ENCODE measurements at regions not wholly inside any gene's neighbourhood (a gene's known extent, or its start where the extent isn't known, plus 50 kb on each side); places are given as distances from the start of the nearest gene placed in this dataset.

DNA sequence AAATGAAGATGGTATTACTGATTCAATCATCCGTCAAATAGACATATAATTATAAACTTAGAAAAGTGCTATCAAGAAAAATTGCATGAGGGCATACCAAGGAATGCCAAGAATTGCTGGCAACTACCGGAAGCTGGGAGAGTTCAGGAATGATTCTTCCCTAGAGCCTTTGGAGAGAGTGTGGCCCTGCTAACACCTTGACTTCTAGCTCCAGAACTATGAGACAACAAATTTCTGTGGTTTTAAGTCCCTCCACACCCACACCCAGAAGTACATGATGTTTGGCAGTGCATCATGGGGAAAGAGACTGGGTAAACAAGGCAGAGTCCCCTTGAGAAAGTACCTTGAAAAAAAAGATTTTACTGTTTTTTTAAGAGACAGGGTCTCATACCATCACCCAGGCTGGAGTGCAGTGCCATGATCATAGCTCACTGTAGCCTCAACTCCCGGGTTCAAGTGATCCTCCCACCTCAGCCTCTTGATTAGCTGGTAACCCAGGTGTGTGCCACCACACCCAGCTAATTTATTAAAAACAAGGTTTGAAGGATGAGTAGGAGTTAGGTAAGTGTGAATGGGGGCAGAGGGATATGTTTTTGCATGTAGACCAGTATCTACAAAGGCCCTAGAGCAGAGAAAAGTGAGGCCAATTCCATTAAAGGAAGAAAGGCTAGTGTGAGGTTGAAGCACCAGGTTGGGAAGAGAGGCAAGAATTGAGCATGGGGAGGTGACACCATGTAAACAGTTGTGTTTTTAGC is 53.1 kb downstream of the GSX2 start (continued):
- TF ChIP-seq, protein P1, sequence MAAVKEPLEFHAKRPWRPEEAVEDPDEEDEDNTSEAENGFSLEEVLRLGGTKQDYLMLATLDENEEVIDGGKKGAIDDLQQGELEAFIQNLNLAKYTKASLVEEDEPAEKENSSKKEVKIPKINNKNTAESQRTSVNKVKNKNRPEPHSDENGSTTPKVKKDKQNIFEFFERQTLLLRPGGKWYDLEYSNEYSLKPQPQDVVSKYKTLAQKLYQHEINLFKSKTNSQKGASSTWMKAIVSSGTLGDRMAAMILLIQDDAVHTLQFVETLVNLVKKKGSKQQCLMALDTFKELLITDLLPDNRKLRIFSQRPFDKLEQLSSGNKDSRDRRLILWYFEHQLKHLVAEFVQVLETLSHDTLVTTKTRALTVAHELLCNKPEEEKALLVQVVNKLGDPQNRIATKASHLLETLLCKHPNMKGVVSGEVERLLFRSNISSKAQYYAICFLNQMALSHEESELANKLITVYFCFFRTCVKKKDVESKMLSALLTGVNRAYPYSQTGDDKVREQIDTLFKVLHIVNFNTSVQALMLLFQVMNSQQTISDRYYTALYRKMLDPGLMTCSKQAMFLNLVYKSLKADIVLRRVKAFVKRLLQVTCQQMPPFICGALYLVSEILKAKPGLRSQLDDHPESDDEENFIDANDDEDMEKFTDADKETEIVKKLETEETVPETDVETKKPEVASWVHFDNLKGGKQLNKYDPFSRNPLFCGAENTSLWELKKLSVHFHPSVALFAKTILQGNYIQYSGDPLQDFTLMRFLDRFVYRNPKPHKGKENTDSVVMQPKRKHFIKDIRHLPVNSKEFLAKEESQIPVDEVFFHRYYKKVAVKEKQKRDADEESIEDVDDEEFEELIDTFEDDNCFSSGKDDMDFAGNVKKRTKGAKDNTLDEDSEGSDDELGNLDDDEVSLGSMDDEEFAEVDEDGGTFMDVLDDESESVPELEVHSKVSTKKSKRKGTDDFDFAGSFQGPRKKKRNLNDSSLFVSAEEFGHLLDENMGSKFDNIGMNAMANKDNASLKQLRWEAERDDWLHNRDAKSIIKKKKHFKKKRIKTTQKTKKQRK (IDR thresholded peaks at IDR 0.05; ENCODE audit: borderline replicate concordance, low read depth, low read length): no peak
- TF ChIP-seq ZNF217 (CRISPR knock-in tag; IDR thresholded peaks at IDR 0.05) (no peak), TEAD2 (tag; IDR thresholded peaks at IDR 0.05) (no peak), L3MBTL2 (IDR thresholded peaks at IDR 0.05) (no peak), PHB (CRISPR knock-in tag; IDR thresholded peaks at IDR 0.05) (no peak), GTF2F1 (IDR thresholded peaks at IDR 0.05; ENCODE audit: low read depth, low read length) (no peak)

DNA sequence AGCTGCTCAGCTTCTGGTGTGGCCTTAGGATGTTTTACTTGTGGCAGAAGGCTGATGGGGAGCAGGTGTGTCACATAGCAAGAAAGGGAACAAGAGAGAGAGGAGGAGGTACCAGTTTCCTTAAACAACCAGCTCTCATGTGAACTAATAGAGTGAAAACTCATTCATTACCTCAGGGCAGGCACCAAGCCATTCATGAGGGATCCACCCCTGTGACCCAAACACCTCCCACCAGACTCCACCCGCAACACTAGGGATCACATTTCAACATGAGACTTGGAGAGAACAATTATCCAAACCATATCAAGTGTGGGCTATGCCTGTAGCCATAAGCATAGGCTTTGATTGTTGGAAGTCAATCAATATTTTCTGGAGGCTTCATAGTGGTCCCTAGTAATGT is 56.0 kb downstream of the GSX2 start:
- DNase-seq (ENCODE audit: extremely low read depth in 1 of 4, low spot score in 3 of 4): no peak
- H3K4me3 ChIP-seq: no peak overlapping the region
- no peaks in the 10 kb centered on the region for H3K36me3 ChIP-seq (ENCODE audit: control insufficient read depth, insufficient read depth, low read length)
- H3K9ac ChIP-seq (ENCODE audit: insufficient read depth in 1 of 2, low read depth in 2 of 2, low read length in 2 of 2): no peak overlapping the region
- intact Hi-C loops (cut with micrococcal nuclease) (no loop called here), in situ Hi-C loops (cut with MboI) (no loop called here)
- H3K9me1 ChIP-seq (ENCODE audit: control insufficient read depth, insufficient read depth, low read length): no peaks in the 10 kb centered on the region
- H3K27ac ChIP-seq (ENCODE audit: extremely low read depth, low read depth, low read length): no peak overlapping the region
- no peak overlapping the region for H3K4me2 ChIP-seq (ENCODE audit: insufficient read depth, low read length)
- ChIA-PET POLR2A (no interaction called here), CTCF (ENCODE audit: low intra/inter-chr PET ratio) (no interaction called here)
- no TSS peak for BruUV-seq (replicated peaks)
- H2AFZ ChIP-seq (ENCODE audit: low read depth, low read length): no peak overlapping the region
- ATAC-seq: no peak
- H3K4me1 ChIP-seq (replicated peaks in 1 of 2; ENCODE audit: control insufficient read depth in 2 of 2, insufficient read depth in 2 of 2, low read length in 2 of 2): no peaks in the 10 kb centered on the region
- FAIRE-seq: no peak
- H3K27me3 ChIP-seq (ENCODE audit: control insufficient read depth in 2 of 2, insufficient read depth in 2 of 2, low read length in 2 of 2): no peaks in the 10 kb centered on the region
- H3K9me3 ChIP-seq (replicated peaks; ENCODE audit: control insufficient read depth, insufficient read depth, low read depth, low read length): no peaks in the 10 kb centered on the region
- H3K79me2 ChIP-seq (ENCODE audit: control insufficient read depth, insufficient read depth, low read length): no peaks in the 10 kb centered on the region
- WGBS (ENCODE audit: insufficient coverage, low coverage, missing lambda C conversion rate): 0% methylated on average over 1 of the region's 1 CpG
- H4K20me1 ChIP-seq (replicated peaks; ENCODE audit: control insufficient read depth, insufficient read depth, low read length): no peaks in the 10 kb centered on the region
- TF ChIP-seq, protein P2, sequence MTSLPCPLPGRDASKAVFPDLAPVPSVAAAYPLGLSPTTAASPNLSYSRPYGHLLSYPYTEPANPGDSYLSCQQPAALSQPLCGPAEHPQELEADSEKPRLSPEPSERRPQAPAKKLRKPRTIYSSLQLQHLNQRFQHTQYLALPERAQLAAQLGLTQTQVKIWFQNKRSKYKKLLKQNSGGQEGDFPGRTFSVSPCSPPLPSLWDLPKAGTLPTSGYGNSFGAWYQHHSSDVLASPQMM (CRISPR knock-in tag; IDR thresholded peaks at IDR 0.05): no peak
- no peak for TF ChIP-seq RBBP5 (IDR thresholded peaks at IDR 0.05; ENCODE audit: borderline replicate concordance, insufficient read depth, low read length, poor library complexity, severe bottlenecking)
- TF ChIP-seq, protein P3, sequence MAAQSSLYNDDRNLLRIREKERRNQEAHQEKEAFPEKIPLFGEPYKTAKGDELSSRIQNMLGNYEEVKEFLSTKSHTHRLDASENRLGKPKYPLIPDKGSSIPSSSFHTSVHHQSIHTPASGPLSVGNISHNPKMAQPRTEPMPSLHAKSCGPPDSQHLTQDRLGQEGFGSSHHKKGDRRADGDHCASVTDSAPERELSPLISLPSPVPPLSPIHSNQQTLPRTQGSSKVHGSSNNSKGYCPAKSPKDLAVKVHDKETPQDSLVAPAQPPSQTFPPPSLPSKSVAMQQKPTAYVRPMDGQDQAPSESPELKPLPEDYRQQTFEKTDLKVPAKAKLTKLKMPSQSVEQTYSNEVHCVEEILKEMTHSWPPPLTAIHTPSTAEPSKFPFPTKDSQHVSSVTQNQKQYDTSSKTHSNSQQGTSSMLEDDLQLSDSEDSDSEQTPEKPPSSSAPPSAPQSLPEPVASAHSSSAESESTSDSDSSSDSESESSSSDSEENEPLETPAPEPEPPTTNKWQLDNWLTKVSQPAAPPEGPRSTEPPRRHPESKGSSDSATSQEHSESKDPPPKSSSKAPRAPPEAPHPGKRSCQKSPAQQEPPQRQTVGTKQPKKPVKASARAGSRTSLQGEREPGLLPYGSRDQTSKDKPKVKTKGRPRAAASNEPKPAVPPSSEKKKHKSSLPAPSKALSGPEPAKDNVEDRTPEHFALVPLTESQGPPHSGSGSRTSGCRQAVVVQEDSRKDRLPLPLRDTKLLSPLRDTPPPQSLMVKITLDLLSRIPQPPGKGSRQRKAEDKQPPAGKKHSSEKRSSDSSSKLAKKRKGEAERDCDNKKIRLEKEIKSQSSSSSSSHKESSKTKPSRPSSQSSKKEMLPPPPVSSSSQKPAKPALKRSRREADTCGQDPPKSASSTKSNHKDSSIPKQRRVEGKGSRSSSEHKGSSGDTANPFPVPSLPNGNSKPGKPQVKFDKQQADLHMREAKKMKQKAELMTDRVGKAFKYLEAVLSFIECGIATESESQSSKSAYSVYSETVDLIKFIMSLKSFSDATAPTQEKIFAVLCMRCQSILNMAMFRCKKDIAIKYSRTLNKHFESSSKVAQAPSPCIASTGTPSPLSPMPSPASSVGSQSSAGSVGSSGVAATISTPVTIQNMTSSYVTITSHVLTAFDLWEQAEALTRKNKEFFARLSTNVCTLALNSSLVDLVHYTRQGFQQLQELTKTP (IDR thresholded peaks at IDR 0.05; ENCODE audit: low read depth in 1 of 2, partially characterized antibody in 2 of 2): no peak
- no peak for TF ChIP-seq CCAR2 (IDR thresholded peaks at IDR 0.05; ENCODE audit: low read depth, low read length)
- no peak for TF ChIP-seq SAFB2 (IDR thresholded peaks at IDR 0.05; ENCODE audit: borderline replicate concordance, low read depth, low read length, severe bottlenecking)
